ENCODE measurements at regions not wholly inside any gene's neighbourhood (a gene's known extent, or its start where the extent isn't known, plus 50 kb on each side); places are given as distances from the start of the nearest gene placed in this dataset.

DNA sequence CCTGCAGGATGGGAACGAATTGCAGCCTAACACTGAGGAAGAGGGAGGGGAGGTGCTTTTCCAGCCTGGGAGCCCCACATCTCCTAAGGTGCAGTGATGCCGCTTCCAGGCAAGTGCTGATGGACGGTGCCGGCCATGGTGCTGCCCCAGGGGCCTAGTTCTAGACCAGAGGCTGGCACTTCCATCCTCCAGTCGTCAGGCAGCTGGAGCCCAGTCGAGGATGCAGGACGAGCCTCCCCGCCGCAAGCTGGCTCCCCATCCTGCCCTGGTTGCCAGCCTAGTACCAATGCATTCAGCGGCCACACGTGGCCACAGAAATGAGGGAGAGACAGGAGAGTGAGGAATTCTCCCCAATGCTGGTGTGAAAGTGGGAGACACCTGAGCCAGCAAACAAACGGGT is 413.5 kb downstream of the ZNF516 start:
- H3K9ac ChIP-seq (ENCODE audit: low read length): no peak overlapping the region
- H3K27ac ChIP-seq (ENCODE audit: low read depth, low read length): no peak overlapping the region
- no peak overlapping the region for H3K4me3 ChIP-seq (ENCODE audit: insufficient read depth, low read length, poor library complexity, severe bottlenecking)
- H2AFZ ChIP-seq (ENCODE audit: low read depth, low read length, severe bottlenecking): no peak overlapping the region
- no peaks in the 10 kb centered on the region for H3K9me3 ChIP-seq (ENCODE audit: insufficient read depth, low read length)
- no peaks in the 10 kb centered on the region for H3F3A ChIP-seq (ENCODE audit: insufficient read depth)
- no peak overlapping the region for H3K4me2 ChIP-seq (ENCODE audit: low read depth, low read length, poor library complexity, severe bottlenecking)
- no peaks in the 10 kb centered on the region for H3K9me2 ChIP-seq (replicated peaks; ENCODE audit: insufficient read depth, low read length)
- TF ChIP-seq, protein P1, sequence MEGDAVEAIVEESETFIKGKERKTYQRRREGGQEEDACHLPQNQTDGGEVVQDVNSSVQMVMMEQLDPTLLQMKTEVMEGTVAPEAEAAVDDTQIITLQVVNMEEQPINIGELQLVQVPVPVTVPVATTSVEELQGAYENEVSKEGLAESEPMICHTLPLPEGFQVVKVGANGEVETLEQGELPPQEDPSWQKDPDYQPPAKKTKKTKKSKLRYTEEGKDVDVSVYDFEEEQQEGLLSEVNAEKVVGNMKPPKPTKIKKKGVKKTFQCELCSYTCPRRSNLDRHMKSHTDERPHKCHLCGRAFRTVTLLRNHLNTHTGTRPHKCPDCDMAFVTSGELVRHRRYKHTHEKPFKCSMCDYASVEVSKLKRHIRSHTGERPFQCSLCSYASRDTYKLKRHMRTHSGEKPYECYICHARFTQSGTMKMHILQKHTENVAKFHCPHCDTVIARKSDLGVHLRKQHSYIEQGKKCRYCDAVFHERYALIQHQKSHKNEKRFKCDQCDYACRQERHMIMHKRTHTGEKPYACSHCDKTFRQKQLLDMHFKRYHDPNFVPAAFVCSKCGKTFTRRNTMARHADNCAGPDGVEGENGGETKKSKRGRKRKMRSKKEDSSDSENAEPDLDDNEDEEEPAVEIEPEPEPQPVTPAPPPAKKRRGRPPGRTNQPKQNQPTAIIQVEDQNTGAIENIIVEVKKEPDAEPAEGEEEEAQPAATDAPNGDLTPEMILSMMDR (IDR thresholded peaks at IDR 0.05; ENCODE audit: insufficient read depth, low read length, poor library complexity, severe bottlenecking): no peak
- TF ChIP-seq EZH2phosphoT487 (conservative IDR thresholded peaks at IDR 0.05; ENCODE audit: low read length): no peak
- H3K36me3 ChIP-seq (ENCODE audit: low read length): no peaks in the 10 kb centered on the region
- no peaks in the 10 kb centered on the region for H3K79me2 ChIP-seq (ENCODE audit: insufficient read depth, low read length)
- H3K27me3 ChIP-seq (ENCODE audit: low read length): no peaks in the 10 kb centered on the region
- no peaks in the 10 kb centered on the region for H4K20me1 ChIP-seq (ENCODE audit: low read depth, low read length)

DNA sequence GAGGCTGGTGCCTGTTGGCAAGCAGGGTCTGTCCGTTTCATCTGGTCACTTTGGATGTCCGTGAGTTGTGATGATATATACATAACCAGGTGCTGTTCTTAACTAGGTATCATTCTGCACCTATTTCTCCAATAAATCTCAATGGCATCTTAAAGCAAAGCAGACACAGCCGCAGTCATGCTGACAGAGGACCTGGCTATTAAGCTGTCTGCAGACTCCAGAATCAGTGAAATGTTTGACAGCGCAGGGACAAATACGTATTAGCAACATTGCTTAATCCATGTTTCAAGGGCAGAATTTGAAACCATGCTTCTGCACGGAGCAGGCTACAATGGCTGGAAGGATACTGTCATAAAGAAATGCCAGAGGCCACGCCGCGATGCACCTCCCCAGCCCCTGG is 414.6 kb downstream of the ZNF516 start:
- H3K9me3 ChIP-seq (ENCODE audit: insufficient read depth, low read length): no peaks in the 10 kb centered on the region
- H3K27ac ChIP-seq (ENCODE audit: low read depth, low read length): no peak overlapping the region
- H3K9me2 ChIP-seq (replicated peaks; ENCODE audit: insufficient read depth, low read length): no peaks in the 10 kb centered on the region
- no peaks in the 10 kb centered on the region for H3F3A ChIP-seq (ENCODE audit: insufficient read depth)
- TF ChIP-seq EZH2phosphoT487 (conservative IDR thresholded peaks at IDR 0.05; ENCODE audit: low read length): no peak
- TF ChIP-seq, protein P1 (IDR thresholded peaks at IDR 0.05; ENCODE audit: insufficient read depth, low read length, poor library complexity, severe bottlenecking): no peak
- H3K4me2 ChIP-seq (ENCODE audit: low read depth, low read length, poor library complexity, severe bottlenecking): no peak overlapping the region
- no peaks in the 10 kb centered on the region for H4K20me1 ChIP-seq (ENCODE audit: low read depth, low read length)
- no peak overlapping the region for H3K4me3 ChIP-seq (ENCODE audit: insufficient read depth, low read length, poor library complexity, severe bottlenecking)
- no peak overlapping the region for H3K9ac ChIP-seq (ENCODE audit: low read length)
- H3K36me3 ChIP-seq (ENCODE audit: low read length): no peaks in the 10 kb centered on the region
- H3K79me2 ChIP-seq (ENCODE audit: insufficient read depth, low read length): no peaks in the 10 kb centered on the region
- no peak overlapping the region for H2AFZ ChIP-seq (ENCODE audit: low read depth, low read length, severe bottlenecking)
- H3K27me3 ChIP-seq (ENCODE audit: low read length): no peaks in the 10 kb centered on the region

DNA sequence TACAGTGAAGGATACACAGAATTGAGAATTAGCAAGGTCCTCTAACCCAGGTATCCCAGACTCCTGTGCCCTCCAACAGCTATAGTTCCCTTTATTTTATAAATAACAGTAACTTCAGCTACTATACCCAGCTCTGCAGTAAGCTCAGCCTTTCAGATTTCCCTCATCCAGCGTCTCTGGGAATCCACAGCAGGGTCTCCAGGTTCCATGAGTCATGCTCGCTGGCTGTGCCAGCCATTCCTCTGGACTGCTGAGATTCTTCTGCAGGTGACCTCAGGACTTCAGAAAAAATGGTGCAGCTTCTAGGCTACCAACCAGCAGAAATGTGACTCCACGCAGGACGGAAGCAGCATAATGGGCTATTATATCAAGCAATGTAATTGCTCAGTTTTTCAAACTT is 419.3 kb downstream of the ZNF516 start:
- Histone ChIP-seq H3F3A (ENCODE audit: insufficient read depth) (no peaks in the 10 kb centered on the region), H3K4me2 (ENCODE audit: low read depth, low read length, poor library complexity, severe bottlenecking) (no peak overlapping the region), H3K4me3 (ENCODE audit: insufficient read depth, low read length, poor library complexity, severe bottlenecking) (no peak overlapping the region), H3K9me3 (ENCODE audit: insufficient read depth, low read length) (no peaks in the 10 kb centered on the region), H3K9ac (ENCODE audit: low read length) (no peak overlapping the region), H3K9me2 (replicated peaks; ENCODE audit: insufficient read depth, low read length) (no peaks in the 10 kb centered on the region), H2AFZ (ENCODE audit: low read depth, low read length, severe bottlenecking) (no peak overlapping the region), H3K79me2 (ENCODE audit: insufficient read depth, low read length) (no peaks in the 10 kb centered on the region), H3K27me3 (ENCODE audit: low read length) (no peaks in the 10 kb centered on the region), H4K20me1 (ENCODE audit: low read depth, low read length) (no peaks in the 10 kb centered on the region), H3K36me3 (ENCODE audit: low read length) (no peaks in the 10 kb centered on the region), H3K27ac (ENCODE audit: low read depth, low read length) (no peak overlapping the region)
- TF ChIP-seq, protein P1 (IDR thresholded peaks at IDR 0.05; ENCODE audit: insufficient read depth, low read length, poor library complexity, severe bottlenecking): no peak
- no peak for TF ChIP-seq EZH2phosphoT487 (conservative IDR thresholded peaks at IDR 0.05; ENCODE audit: low read length)
